HG02763 (cell line): ENCODE measurements at regions not wholly inside any gene's neighbourhood (a gene's known extent, or its start where the extent isn't known, plus 50 kb on each side); places are given as distances from the start of the nearest gene placed in this dataset.
"Not testable (repeated sequence)": the region's sequence is repeated elsewhere in the genome, so short reads cannot be mapped to it uniquely, and the experiment has no call there.

ENCODE experiments used
- ATAC-seq: cut with Tn5 transposase; IDR thresholded peaks from one replicate; pipeline ENCODE4 v1.9.1; 2021; ENCODE audit warnings: mild to moderate bottlenecking, moderate library complexity; ENCODE audit not compliant: unreplicated experiment

- ATAC-seq: no peak
Measured at GRCh38 chr11:127800989-127801688, 786.2 kb downstream of the ETS1 start.

GRCh38 chr11:127795326-127795725 lies 792.0 kb downstream of the ETS1 start:
- ATAC-seq: no peak

GRCh38 chr11:127791844-127792243 lies 791.3 kb upstream of the KIRREL3 start:
- ATAC-seq: no peak

GRCh38 chr11:127790592-127790991 lies 790.0 kb upstream of the KIRREL3 start:
- ATAC-seq: no peak

GRCh38 chr11:127789927-127790326 lies 789.4 kb upstream of the KIRREL3 start:
- ATAC-seq: no peak

GRCh38 chr11:127772938-127773337 lies 772.4 kb upstream of the KIRREL3 start:
- not testable (repeated sequence) for ATAC-seq

GRCh38 chr11:127768931-127769330 lies 768.4 kb upstream of the KIRREL3 start:
- not testable (repeated sequence) for ATAC-seq

GRCh38 chr11:127766734-127767133 lies 766.2 kb upstream of the KIRREL3 start:
- no peak for ATAC-seq

- no peak for ATAC-seq
Measured at GRCh38 chr11:127738771-127739286, 738.3 kb upstream of the KIRREL3 start.

- ATAC-seq: no peak
Measured at GRCh38 chr11:127737499-127737898, 736.9 kb upstream of the KIRREL3 start.

- no peak for ATAC-seq
Measured at GRCh38 chr11:127733552-127733951, 733.0 kb upstream of the KIRREL3 start.

- ATAC-seq: no peak
Measured at GRCh38 chr11:127726367-127726766, 725.8 kb upstream of the KIRREL3 start.

GRCh38 chr11:127723714-127724113 lies 723.1 kb upstream of the KIRREL3 start:
- no peak for ATAC-seq

- ATAC-seq: no peak
Measured at GRCh38 chr11:127713226-127713625, 712.7 kb upstream of the KIRREL3 start.

GRCh38 chr11:127711748-127712147 lies 711.2 kb upstream of the KIRREL3 start:
- no peak for ATAC-seq

GRCh38 chr11:127710831-127711230 lies 710.3 kb upstream of the KIRREL3 start:
- no peak for ATAC-seq

GRCh38 chr11:127709960-127710359 lies 709.4 kb upstream of the KIRREL3 start:
- no peak for ATAC-seq

- no peak for ATAC-seq
Measured at GRCh38 chr11:127693686-127694085, 693.1 kb upstream of the KIRREL3 start.

GRCh38 chr11:127683321-127683720 lies 682.8 kb upstream of the KIRREL3 start:
- ATAC-seq: no peak

GRCh38 chr11:127679816-127680545 lies 679.4 kb upstream of the KIRREL3 start:
- no peak for ATAC-seq

GRCh38 chr11:127678631-127679030 lies 678.1 kb upstream of the KIRREL3 start:
- no peak for ATAC-seq
